Fibroblast of skin of right quadriceps (primary cell): ENCODE measurements at regions not wholly inside any gene's neighbourhood (a gene's known extent, or its start where the extent isn't known, plus 50 kb on each side); places are given as distances from the start of the nearest gene placed in this dataset.

ENCODE experiments used
- DNase-seq: peaks from one replicate; pipeline ENCODE4 v3.0.0-alpha.2; 2013

- DNase-seq: no peak
Observed at GRCh38 chr20:54272901-54273488, 65.1 kb downstream of the PFDN4 start.

DNA sequence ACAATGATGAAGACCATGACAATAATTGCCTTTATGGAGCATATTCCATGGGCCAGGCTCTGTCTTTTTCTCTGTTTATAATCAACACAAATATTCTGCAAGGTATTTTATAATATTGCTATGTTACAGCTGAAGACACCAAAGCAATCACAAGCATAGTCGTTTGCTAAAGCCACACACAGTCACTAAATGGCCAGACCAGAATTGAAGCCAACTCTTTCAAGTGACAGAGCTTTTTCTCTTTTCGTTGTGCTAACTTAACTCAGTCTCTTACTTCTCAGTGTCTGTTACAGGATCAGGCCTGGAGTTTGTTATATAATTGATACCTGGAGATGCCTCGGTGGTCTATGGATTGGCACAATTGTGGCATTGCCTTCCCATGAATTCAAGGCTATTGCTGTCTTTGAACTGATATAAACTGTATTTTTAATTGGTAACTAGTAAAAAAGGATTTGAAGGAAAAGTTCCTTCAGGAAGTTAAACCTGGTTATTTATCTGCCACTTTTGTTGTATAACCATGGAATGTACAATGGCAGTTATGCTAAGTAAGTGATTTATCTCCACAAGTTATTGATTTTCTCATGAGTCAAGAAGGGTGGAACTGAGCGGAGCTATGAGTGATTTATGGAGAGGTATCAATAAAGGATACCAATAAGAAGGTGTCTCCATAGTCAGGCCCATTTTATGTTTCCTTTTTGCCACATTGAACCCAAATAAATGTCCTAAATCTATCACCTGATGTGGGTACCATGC lies 67.6 kb downstream of the PFDN4 start:
- DNase-seq: no peak

- no peak for DNase-seq
Observed at GRCh38 chr20:54276577-54277169, 68.8 kb downstream of the PFDN4 start.

- no peak for DNase-seq
Observed at GRCh38 chr20:54278262-54278661, 70.4 kb downstream of the PFDN4 start.

DNA sequence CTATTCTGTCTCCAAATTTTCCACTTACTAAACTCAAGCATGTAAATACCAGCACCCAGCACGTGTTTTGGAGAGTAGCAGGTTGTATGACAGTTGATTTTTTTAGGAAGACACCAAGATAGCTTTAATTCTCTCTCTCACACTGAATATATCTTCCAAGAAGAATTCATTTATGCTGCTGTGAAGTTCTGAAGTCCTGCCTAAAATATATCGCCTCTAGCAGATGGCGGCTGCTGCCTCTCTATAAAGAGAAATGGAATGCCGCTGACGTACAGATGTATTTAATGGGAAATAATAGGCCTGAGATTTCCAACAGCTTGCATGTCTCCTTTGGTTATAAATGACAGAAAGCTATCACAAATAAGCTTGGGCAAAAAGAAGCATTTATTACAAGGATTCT lies 74.7 kb downstream of the PFDN4 start:
- DNase-seq: no peak

DNA sequence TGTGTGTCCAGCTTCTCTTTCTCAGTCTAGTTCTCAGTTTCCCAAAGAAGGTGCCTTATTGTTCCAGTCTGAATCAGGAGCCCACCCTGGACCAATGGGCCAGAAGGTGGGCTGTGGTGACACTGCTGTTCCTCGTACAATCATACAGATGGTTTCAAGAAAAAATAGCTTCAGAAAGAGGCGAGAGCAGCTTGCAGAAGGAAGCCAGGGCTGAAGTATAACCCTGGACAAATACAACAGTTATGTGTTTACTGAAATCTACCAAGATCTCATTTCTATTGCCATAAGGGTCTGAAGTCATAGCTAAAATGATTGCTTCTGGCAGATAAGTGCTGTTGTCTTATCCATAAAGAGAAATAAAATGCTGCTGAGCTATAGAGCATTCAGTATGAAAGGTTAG lies 75.4 kb downstream of the PFDN4 start:
- DNase-seq: no peak

- DNase-seq: peak; percentile 57
Observed at GRCh38 chr20:54284928-54285704, 77.2 kb downstream of the PFDN4 start.

DNA sequence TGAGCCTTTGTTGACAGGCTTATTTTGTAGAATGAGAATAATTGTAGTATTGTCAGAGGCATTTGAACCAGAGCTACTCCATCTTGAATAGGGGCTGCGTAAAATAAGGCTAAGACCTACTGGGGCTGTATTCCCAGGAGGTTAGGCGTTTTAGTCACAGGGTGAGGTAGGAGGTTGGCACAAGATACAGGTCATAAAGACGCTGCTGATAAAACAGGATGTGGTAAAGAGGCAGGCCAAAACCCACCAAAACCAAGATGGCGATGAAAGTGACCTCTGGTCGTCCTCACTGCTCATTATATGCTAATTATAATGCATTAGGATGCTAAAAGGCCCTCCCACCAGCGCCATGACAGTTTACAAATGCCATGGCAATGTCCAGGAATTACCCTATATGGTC lies 82.7 kb downstream of the PFDN4 start:
- DNase-seq: no peak

GRCh38 chr20:54291339-54292010 lies 83.6 kb downstream of the PFDN4 start:
- DNase-seq: no peak

GRCh38 chr20:54292185-54292584 lies 84.3 kb downstream of the PFDN4 start:
- peak; percentile 68 for DNase-seq

- DNase-seq: peak; percentile 8
Observed at GRCh38 chr20:54293526-54293925, 85.6 kb downstream of the PFDN4 start.

DNA sequence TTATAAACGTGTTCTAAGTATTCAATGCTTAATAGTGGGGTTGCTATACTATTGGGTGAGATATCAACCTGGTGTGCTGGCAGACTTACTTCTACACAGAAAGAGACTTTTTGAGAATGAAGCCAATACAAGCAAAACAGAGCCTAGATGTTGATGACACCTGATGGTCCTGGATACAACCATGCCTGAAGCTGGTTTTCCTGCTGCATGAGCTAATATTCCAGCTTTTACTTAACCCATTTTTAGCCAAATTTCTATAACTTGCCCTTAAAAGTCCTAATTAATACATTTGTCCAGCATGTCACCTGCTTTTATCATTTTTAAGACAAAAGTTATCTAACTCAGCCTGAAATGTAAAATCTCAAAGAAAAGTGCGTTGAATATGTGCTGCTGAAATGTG lies 86.2 kb downstream of the PFDN4 start:
- no peak for DNase-seq

GRCh38 chr20:54295686-54296085 lies 87.8 kb downstream of the PFDN4 start:
- no peak for DNase-seq

GRCh38 chr20:54305421-54305820 lies 97.5 kb downstream of the PFDN4 start:
- DNase-seq: peak; percentile 64

DNA sequence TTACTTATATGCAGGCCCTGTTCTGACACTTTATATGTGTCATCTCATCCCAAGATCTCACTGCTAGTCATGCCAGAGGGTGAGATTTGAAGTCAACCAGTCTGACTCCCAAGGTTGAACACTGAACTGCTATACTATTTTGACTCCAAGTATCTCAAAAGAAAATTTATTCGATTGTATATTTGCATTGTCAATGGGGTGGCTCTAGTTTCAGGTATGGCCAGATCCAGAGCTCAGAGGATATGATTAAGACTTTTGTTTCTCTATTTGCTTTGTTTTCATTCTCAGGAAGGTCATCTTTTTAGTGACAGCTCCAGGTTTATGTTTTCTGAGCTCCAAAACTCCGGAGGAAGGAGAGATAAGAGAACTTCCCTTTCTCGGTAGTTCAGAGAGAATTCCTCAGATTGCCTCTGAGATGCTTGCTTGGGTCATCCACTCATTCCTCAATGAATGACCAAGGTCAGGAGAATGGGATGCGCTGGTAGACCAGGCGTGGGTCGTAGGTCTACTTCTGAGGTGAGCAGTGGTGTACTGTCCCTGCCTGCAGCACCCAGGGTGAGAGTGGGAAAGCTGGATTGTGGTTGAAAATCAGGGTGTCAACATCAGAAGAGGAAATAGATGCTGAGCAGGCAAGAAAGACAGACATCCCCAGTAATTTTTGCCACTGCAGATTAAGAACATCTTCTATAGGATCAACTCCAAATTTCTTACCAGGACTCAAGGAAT lies 99.3 kb downstream of the PFDN4 start:
- no peak for DNase-seq

GRCh38 chr20:54308804-54309203 lies 100.9 kb downstream of the PFDN4 start:
- no peak for DNase-seq

GRCh38 chr20:54318892-54319291 lies 111.0 kb downstream of the PFDN4 start:
- no peak for DNase-seq

- peak; percentile 75 for DNase-seq
Observed at GRCh38 chr20:54320148-54320607, 112.3 kb downstream of the PFDN4 start.

DNA sequence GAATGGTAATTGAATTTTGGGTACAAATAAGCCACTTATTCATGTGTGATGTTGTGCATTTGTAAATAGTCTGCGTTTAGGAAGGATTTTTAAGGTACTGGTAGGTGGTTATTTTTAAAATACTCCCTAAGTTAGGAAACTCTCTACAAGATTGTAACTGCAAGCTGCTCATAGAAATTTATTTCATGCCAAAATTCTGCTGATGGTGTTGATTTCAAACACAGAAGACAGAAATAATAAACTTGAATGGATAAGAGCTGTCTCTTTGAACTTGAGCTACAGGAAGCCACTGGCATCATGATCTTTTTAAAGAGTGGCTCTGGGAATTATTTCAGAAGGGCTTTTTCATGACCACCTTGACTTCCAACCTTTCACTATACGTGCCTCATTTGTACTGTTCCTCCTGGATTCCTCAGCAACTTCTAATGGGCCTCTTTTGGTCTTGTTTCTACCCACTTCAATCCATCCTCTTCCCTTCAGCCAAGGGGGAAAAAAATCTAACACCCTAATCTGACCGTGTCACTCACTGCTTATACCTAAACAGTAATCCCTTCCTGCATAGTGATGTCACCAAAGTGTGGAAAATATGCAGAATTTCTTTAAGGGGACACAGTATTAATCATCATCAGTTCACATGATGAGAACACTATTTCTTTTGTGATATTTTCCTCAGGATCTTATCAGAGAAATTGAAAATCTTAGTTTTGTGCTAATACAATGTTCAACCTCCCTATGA lies 113.6 kb downstream of the PFDN4 start:
- no peak for DNase-seq

GRCh38 chr20:54323227-54323734 lies 115.4 kb downstream of the PFDN4 start:
- DNase-seq: peak; percentile 41

GRCh38 chr20:54324041-54324440 lies 116.2 kb downstream of the PFDN4 start:
- no peak for DNase-seq
